ENCODE measurements at regions not wholly inside any gene's neighbourhood (a gene's known extent, or its start where the extent isn't known, plus 50 kb on each side); places are given as distances from the start of the nearest gene placed in this dataset.

GRCh38 chr10:83253011-83253671 is 886.2 kb upstream of the GHITM start:
- DNase-seq, result no peak

- DNase-seq, result no peak
These were observed 884.6 kb upstream of the GHITM start for GRCh38 chr10:83254698-83255097.

- no peak for DNase-seq
These were observed 876.9 kb upstream of the GHITM start for GRCh38 chr10:83262434-83262833.

- no peak for DNase-seq
These were observed 866.5 kb upstream of the GHITM start for GRCh38 chr10:83272666-83273434.

GRCh38 chr10:83274088-83274487 is 865.2 kb upstream of the GHITM start:
- no peak for DNase-seq

GRCh38 chr10:83276971-83277370 is 862.3 kb upstream of the GHITM start:
- DNase-seq, result no peak

GRCh38 chr10:83283151-83283550 is 856.2 kb upstream of the GHITM start:
- no peak for DNase-seq

- DNase-seq, result no peak
These were observed 851.9 kb upstream of the GHITM start for GRCh38 chr10:83287374-83287773.

GRCh38 chr10:83289373-83289772 is 849.9 kb upstream of the GHITM start:
- DNase-seq, result no peak

- no peak for DNase-seq
These were observed 849.4 kb upstream of the GHITM start for GRCh38 chr10:83289948-83290347.

- DNase-seq, result no peak
These were observed 837.6 kb upstream of the GHITM start for GRCh38 chr10:83301732-83302131.

GRCh38 chr10:83302623-83303022 is 836.7 kb upstream of the GHITM start:
- DNase-seq, result no peak

GRCh38 chr10:83310688-83311087 is 828.6 kb upstream of the GHITM start:
- DNase-seq, result no peak

- DNase-seq, result no peak
These were observed 826.7 kb upstream of the GHITM start for GRCh38 chr10:83312570-83312969.

- no peak for DNase-seq
These were observed 806.6 kb upstream of the GHITM start for GRCh38 chr10:83332690-83333089.

- DNase-seq, result no peak
These were observed 805.7 kb upstream of the GHITM start for GRCh38 chr10:83333566-83333965.

- DNase-seq, result no peak
These were observed 795.6 kb upstream of the GHITM start for GRCh38 chr10:83343676-83344075.

GRCh38 chr10:83346266-83346910 is 792.9 kb upstream of the GHITM start:
- no peak for DNase-seq

GRCh38 chr10:83352588-83352987 is 786.7 kb upstream of the GHITM start:
- no peak for DNase-seq

- no peak for DNase-seq
These were observed 784.9 kb upstream of the GHITM start for GRCh38 chr10:83354456-83354855.

- DNase-seq, result no peak
These were observed 782.3 kb upstream of the GHITM start for GRCh38 chr10:83357004-83357403.

- DNase-seq, result no peak
These were observed 781.7 kb upstream of the GHITM start for GRCh38 chr10:83357627-83358026.

- no peak for DNase-seq
These were observed 772.3 kb upstream of the GHITM start for GRCh38 chr10:83367036-83367435.

Data from SHP77 treated with DMSO at 0.1 percent for 48 hours (cell line).